Cardiac muscle cell (in vitro differentiated cells and primary cell): ENCODE measurements at regions not wholly inside any gene's neighbourhood (a gene's known extent, or its start where the extent isn't known, plus 50 kb on each side); places are given as distances from the start of the nearest gene placed in this dataset.
"Not testable (repeated sequence)": the region's sequence is repeated elsewhere in the genome, so short reads cannot be mapped to it uniquely, and the experiment has no call there.

Experiments used
- DNase-seq, 2 donors: peaks; one replicate each; pipeline versions ENCODE4 v3.0.0 to v3.0.0-alpha.2; 2010 to 2017; ENCODE audit warnings: low read depth in 1 of 2, low spot score in 1 of 2
- H3K27ac ChIP-seq: fragments of 200-600 bp; sonication (generic); 2 replicates; pipeline ENCODE4 v1.5.1; 2016
- H3K27me3 ChIP-seq: fragments of 200-600 bp; sonication (generic); 2 replicates; pipeline ENCODE4 v1.6.0; 2016; ENCODE audit warnings: control low read depth
- H3K36me3 ChIP-seq: fragments of 200-600 bp; sonication (generic); 2 replicates; pipeline ENCODE4 v1.5.1; 2016; ENCODE audit warnings: control low read depth
- H3K4me1 ChIP-seq: fragments of 200-600 bp; sonication (generic); 2 replicates; pipeline ENCODE4 v1.8.1; 2017; ENCODE audit warnings: low read depth, mild to moderate bottlenecking, mixed run types
- H3K4me3 ChIP-seq: fragments of 200-600 bp; sonication (generic); 2 replicates; pipeline ENCODE4 v1.5.1; 2016; ENCODE audit warnings: mild to moderate bottlenecking
- H3K9me3 ChIP-seq: fragments of 200-600 bp; sonication (generic); 2 replicates; pipeline ENCODE4 v1.5.1; 2017; ENCODE audit warnings: low read depth, mild to moderate bottlenecking, control low read depth
- TF ChIP-seq, protein P1 (sequence below): IDR thresholded peaks from 2 replicates; pipeline ENCODE4 v1.5.1; 2012; ENCODE audit warnings: low read depth, mild to moderate bottlenecking, low read length

- H3K4me1 ChIP-seq = no peaks in the 10 kb centered on the region
- no peak overlapping the region for H3K27ac ChIP-seq
- no peaks in the 10 kb centered on the region for H3K36me3 ChIP-seq
- TF ChIP-seq, protein P1, sequence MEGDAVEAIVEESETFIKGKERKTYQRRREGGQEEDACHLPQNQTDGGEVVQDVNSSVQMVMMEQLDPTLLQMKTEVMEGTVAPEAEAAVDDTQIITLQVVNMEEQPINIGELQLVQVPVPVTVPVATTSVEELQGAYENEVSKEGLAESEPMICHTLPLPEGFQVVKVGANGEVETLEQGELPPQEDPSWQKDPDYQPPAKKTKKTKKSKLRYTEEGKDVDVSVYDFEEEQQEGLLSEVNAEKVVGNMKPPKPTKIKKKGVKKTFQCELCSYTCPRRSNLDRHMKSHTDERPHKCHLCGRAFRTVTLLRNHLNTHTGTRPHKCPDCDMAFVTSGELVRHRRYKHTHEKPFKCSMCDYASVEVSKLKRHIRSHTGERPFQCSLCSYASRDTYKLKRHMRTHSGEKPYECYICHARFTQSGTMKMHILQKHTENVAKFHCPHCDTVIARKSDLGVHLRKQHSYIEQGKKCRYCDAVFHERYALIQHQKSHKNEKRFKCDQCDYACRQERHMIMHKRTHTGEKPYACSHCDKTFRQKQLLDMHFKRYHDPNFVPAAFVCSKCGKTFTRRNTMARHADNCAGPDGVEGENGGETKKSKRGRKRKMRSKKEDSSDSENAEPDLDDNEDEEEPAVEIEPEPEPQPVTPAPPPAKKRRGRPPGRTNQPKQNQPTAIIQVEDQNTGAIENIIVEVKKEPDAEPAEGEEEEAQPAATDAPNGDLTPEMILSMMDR = no peak
- no peak overlapping the region for H3K4me3 ChIP-seq
- no peaks in the 10 kb centered on the region for H3K27me3 ChIP-seq
- H3K9me3 ChIP-seq = no peaks in the 10 kb centered on the region
- no peak for DNase-seq
These were observed 433.3 kb downstream of the BUD13 start for GRCh38 chr11:116339306-116340098.

GRCh38 chr11:116338500-116338899, 434.3 kb downstream of the BUD13 start:
- not testable (repeated sequence) for H3K27me3 ChIP-seq, DNase-seq, H3K4me3 ChIP-seq, H3K9me3 ChIP-seq, H3K27ac ChIP-seq, H3K36me3 ChIP-seq, H3K4me1 ChIP-seq

DNA sequence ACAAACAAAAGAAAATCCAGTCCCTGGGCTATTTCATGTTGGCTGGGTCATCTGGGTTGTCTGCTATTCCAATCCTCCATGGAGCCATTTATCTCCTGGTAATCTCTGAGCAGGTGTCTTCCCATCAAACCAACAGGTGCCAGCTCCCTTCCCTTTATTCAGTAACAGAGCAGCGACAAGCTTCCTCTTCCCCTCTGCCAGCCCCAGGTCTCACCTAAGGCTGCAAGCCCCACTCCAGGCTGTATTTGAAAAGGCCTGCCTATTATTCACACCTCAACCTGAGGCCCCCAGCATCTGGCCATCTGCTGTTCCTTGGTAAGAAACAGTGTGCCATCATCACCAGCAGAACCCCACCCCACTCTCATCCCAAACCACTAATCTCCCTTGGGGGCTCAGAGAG, 436.2 kb downstream of the BUD13 start:
- Histone ChIP-seq H3K27me3 (no peaks in the 10 kb centered on the region), H3K4me3 (no peak overlapping the region), H3K9me3 (no peaks in the 10 kb centered on the region), H3K4me1 (no peaks in the 10 kb centered on the region), H3K27ac (no peak overlapping the region), H3K36me3 (no peaks in the 10 kb centered on the region)
- TF ChIP-seq, protein P1 = no peak
- DNase-seq = no peak

- Histone ChIP-seq H3K4me1 (no peaks in the 10 kb centered on the region), H3K9me3 (no peaks in the 10 kb centered on the region), H3K36me3 (no peaks in the 10 kb centered on the region), H3K4me3 (no peak overlapping the region), H3K27me3 (no peaks in the 10 kb centered on the region), H3K27ac (no peak overlapping the region)
- TF ChIP-seq, protein P1 = no peak
- no peak for DNase-seq
These were observed 436.9 kb downstream of the BUD13 start for GRCh38 chr11:116335891-116336290.

DNA sequence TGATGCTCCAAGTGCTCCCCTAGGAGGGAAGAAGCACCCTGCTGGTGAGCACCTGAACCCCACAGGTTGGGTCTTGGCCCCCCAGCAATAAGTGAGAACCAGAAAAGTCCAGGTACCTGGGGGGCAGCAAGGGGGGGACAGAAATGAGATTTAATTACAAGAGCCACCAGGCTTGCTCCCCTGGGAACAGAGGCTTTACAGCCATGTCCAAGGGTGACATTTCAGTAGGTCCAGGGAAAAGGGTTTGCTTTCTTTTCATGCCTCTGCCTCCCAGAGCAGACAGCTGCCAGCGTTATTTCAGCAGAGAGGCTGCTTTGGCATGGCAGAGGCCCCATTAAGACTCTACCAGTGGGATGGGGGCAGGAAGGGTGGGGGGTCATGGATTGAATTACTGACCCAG, 437.7 kb downstream of the BUD13 start:
- Histone ChIP-seq H3K36me3 (no peaks in the 10 kb centered on the region), H3K9me3 (no peaks in the 10 kb centered on the region), H3K4me1 (no peaks in the 10 kb centered on the region)

DNA sequence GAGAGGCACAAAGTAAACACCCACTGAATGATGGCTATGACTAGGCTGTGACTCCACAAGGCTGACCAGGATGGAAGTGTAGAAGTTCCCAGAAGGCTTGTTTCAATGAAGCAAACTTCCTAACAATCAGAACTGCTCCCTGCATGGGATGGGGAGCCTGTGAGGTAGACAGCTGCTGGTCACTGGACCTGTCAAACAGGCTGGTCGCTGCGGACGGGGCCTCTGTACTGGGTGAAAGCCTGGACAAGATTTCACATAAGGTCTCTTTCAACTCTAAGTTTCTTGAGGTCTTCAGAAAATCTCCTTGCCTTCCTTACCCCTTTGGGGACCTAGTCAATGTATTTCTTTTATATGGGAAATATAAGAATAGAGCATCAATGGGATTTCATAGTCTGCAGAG, 438.2 kb downstream of the BUD13 start:
- no peak for DNase-seq
- Histone ChIP-seq H3K4me1 (no peaks in the 10 kb centered on the region), H3K27me3 (no peaks in the 10 kb centered on the region), H3K4me3 (no peak overlapping the region), H3K36me3 (no peaks in the 10 kb centered on the region), H3K9me3 (no peaks in the 10 kb centered on the region), H3K27ac (no peak overlapping the region)
- TF ChIP-seq, protein P1 = no peak

More for the DNA sequence above, 437.7 kb downstream of the BUD13 start:
- TF ChIP-seq, protein P1 = no peak
- no peak for DNase-seq
- Histone ChIP-seq H3K27me3 (no peaks in the 10 kb centered on the region), H3K4me3 (no peak overlapping the region), H3K27ac (no peak overlapping the region)
